NCI-H446 treated with DMSO at 0.1 percent for 48 hours (cell line): ENCODE measurements at regions not wholly inside any gene's neighbourhood (a gene's known extent, or its start where the extent isn't known, plus 50 kb on each side); places are given as distances from the start of the nearest gene placed in this dataset.
"Not testable (repeated sequence)": the region's sequence is repeated elsewhere in the genome, so short reads cannot be mapped to it uniquely, and the experiment has no call there.

Experiments used
- DNase-seq: peaks from one replicate; lab custom pipeline; 2025; lab: John Stamatoyannopoulos, UW

GRCh38 chr14:71783088-71783487 is 149.1 kb upstream of the RGS6 start:
- DNase-seq: no peak

DNA sequence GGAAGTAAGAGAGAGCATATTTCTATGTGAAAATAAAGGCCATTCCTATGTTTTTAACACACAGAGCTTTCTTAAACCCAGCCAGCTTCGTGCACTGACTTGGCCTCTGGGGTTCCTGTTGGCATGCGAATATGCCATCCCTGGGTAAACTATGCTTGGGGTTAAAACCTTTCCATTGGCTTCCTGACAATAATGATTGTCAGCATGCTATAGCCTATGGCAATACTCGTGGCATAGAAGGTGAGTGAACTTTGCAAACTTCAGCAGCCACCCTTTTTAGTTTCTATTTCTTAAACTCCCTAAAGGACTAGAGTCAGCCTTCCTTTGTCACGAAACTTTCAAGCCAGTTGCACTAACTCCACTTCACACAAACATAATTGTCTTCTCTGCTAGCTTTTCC is 148.4 kb upstream of the RGS6 start:
- DNase-seq: no peak

- no peak for DNase-seq
These were observed 143.2 kb upstream of the RGS6 start for GRCh38 chr14:71789005-71789404.

GRCh38 chr14:71799841-71800240 is 132.4 kb upstream of the RGS6 start:
- no peak for DNase-seq

- DNase-seq: no peak
These were observed 131.4 kb upstream of the RGS6 start for GRCh38 chr14:71800878-71801277.

DNA sequence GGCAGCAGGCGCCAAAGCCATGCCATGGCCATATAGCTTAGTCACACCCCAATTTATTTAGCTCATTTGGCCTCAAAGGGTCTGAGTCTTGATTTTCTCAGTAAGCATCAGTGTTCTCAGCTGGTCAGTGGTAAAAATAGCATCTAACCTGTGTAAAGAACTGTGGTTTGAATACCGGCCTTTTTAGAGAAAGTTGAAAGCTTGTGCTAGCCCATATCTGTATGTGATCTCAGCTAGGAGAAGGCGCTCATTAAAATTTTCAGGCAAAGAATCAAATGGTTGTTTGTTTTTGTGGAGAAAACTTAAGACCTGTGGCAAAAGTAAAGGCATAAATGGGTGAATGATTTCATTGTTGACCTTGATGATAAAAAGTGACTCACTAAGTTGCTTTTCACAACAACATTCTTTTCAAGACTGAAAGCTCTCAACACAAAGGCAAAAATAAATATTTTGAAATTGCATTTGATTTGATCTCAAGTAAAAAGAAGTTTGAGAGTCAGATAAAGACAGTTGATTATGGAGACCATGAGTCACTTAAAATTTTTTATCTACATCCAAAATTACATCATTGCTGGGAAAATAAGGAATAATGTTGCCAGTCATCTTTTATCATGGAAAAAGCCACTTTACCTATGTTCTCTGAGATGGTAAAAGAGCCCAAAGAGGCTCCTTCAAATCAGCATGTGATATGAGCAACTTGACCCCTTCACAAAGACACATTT is 128.5 kb upstream of the RGS6 start:
- no peak for DNase-seq

GRCh38 chr14:71804992-71805391 is 127.2 kb upstream of the RGS6 start:
- no peak for DNase-seq

- DNase-seq: not testable (repeated sequence)
These were observed 125.2 kb upstream of the RGS6 start for GRCh38 chr14:71807049-71807448.

GRCh38 chr14:71810800-71811199 is 121.4 kb upstream of the RGS6 start:
- not testable (repeated sequence) for DNase-seq

GRCh38 chr14:71812693-71813092 is 119.5 kb upstream of the RGS6 start:
- no peak for DNase-seq

GRCh38 chr14:71815110-71815509 is 117.1 kb upstream of the RGS6 start:
- DNase-seq: no peak

GRCh38 chr14:71824816-71825215 is 107.4 kb upstream of the RGS6 start:
- DNase-seq: no peak

DNA sequence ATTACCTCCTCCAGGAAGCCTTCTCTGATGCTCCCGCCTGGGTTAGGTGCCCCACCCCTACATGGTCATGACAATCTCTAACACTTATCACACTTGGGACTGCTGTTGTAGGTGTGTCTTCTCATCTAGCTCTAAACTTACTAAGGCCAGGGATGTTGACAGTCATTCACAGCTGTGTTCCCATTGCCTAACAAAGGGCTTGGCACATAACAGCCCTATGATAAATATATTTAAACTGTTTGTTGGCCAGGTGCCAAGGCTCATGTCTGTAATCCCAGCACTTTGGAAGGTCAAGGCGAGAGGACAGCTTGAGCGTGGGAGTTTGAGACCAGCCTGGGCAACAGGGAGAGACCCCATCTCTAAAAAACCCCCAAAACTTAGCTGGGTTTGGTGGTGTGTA is 98.8 kb upstream of the RGS6 start:
- DNase-seq: no peak

GRCh38 chr14:71834284-71835204 is 97.7 kb upstream of the RGS6 start:
- DNase-seq: no peak

GRCh38 chr14:71852181-71852580 is 80.0 kb upstream of the RGS6 start:
- DNase-seq: peak; percentile 92

GRCh38 chr14:71855399-71856036 is 76.7 kb upstream of the RGS6 start:
- DNase-seq: peak; percentile 50

DNA sequence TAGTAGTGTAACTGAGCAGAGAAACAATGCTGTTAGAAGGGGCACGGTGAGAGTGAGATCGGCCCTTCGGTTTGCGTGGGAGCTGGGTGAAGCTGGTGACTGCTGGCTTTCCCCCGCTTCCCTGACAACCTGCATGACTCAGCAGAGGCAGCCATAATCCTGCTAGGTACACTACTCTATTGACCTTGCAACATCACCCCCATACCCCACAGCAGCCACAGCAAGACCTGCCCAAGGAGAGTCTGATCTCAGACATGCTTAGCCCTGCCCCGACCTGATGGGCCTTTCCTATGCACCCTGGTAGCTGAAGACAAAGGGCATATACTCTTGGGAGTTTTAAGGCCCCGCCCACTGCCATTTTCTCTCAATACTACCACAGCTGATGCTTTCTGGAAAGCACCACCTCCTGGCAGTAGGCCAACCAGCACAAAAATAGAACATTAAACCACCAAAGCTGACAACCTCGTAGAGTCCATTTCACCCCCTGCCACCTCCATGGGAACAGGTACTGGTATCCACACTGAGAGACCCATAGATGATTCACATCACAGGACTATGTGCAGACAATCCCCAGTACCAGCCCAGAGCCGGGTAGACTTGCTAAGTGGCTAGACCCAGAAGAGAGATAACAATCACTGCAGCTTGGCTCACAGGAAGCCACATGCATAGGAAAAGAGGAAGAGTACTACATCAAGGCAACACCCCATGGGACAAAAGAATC is 75.9 kb upstream of the RGS6 start:
- DNase-seq: no peak

GRCh38 chr14:71863049-71863448 is 69.2 kb upstream of the RGS6 start:
- no peak for DNase-seq

- no peak for DNase-seq
These were observed 68.5 kb upstream of the RGS6 start for GRCh38 chr14:71863766-71864165.
